Astrocyte of the spinal cord (primary cell): ENCODE measurements at regions not wholly inside any gene's neighbourhood (a gene's known extent, or its start where the extent isn't known, plus 50 kb on each side); places are given as distances from the start of the nearest gene placed in this dataset.

ENCODE experiments used
- DNase-seq: peaks from one replicate; pipeline ENCODE4 v3.0.0; 2011; ENCODE audit warnings: low read depth, low spot score
- H3K4me3 ChIP-seq: 2 replicates; pipeline ENCODE4 v1.5.1; 2011; ENCODE audit warnings: low read depth, mild to moderate bottlenecking, low read length, moderate library complexity
- in situ Hi-C: cut with HindIII; loops from 2 replicates; pipeline ENCODE4 v1.10.0; 2017; ENCODE audit warnings: low sequenced_read_pairs
- TF ChIP-seq, protein P1 (sequence below): IDR thresholded peaks from 2 replicates; pipeline ENCODE4 v1.5.1; 2012; ENCODE audit warnings: low read depth, mild to moderate bottlenecking, low read length, inconsistent platforms

DNA sequence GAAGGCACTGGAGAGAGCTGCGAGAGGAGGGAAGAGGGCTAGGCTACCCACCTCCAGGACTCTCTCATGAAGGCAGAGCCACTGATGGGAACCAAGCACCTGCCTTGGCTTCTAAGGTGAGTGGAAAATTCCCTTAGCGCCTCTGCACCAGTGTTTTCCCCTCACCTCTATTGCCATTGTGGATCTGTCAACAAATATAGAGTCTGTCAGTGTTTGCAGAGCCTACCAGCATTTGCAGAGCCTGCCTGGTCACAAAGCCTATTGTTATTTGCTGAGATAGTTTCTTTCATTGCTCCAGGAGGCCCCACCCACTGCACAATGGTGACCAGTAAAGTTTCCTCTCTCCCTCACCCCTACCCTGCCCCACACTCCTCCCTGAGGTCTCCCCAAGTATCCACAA is 141.9 kb downstream of the MRPL14 start:
- no peak for DNase-seq
- in situ Hi-C loops: no loop called here
- TF ChIP-seq, protein P1, sequence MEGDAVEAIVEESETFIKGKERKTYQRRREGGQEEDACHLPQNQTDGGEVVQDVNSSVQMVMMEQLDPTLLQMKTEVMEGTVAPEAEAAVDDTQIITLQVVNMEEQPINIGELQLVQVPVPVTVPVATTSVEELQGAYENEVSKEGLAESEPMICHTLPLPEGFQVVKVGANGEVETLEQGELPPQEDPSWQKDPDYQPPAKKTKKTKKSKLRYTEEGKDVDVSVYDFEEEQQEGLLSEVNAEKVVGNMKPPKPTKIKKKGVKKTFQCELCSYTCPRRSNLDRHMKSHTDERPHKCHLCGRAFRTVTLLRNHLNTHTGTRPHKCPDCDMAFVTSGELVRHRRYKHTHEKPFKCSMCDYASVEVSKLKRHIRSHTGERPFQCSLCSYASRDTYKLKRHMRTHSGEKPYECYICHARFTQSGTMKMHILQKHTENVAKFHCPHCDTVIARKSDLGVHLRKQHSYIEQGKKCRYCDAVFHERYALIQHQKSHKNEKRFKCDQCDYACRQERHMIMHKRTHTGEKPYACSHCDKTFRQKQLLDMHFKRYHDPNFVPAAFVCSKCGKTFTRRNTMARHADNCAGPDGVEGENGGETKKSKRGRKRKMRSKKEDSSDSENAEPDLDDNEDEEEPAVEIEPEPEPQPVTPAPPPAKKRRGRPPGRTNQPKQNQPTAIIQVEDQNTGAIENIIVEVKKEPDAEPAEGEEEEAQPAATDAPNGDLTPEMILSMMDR: no peak
- no peak overlapping the region for H3K4me3 ChIP-seq

DNA sequence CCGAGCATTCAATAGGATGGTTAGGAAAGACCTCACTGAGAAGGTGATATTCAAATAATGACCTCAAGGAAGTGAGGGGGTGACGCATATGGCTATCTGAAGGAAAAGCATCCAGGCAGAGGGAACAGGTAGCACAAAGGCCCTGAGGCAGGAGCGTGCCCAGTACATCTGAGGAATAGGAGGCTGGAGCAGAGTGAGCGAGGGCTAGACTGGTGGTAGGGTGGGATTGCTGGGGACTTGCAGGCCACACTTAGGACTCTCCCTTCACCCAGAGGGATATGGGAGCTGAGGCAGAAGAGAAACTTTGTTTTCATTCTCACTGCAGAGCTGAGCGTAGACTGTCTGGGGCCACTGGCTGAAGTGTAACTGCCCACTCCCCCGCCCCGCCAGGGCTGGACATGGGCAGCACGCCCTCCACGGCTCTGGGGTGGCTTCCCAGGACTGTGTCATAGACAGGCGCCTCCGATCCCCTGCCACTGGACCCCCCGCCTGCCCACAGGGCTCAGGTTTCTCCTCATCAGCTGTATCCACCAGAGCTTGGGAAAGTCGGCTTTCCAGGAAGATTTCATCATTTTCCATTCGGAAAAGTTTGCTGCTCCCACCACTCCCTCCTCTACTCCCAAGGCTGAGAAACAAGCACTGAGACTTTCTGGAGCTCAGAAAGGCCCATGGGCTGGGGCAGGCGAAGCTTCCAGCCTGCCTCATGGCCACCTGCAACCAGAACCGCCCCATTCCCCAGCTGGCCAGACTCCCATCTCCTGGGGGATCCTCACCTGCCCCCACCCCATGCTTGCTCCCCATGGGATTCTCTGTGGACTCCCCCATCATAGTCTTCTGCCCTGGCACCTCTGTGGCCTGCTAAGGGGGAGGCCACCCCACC is 142.6 kb downstream of the MRPL14 start:
- no peak for DNase-seq
- H3K4me3 ChIP-seq: no peak overlapping the region
- TF ChIP-seq, protein P1: no peak
- in situ Hi-C loops: no loop called here

DNA sequence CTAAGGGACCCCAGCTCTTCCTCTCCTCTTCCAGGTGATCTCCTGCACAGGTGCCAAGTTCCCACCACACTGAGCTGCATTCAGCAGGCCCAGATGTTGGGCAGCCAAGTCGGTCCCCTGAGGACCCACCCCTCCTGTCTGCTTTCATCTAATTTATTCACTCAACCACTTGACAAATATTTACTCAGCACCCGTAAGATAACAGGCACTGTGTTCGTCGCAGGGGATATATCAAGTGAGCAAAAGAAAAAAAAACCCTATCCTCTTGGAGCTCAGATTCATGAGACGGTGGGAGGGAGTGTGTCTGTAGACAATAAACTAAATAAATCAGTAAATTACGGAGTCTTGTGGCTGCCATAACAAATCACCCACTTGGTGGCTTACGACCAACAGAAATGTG is 143.6 kb downstream of the MRPL14 start:
- DNase-seq: no peak
- H3K4me3 ChIP-seq: no peak overlapping the region
- TF ChIP-seq, protein P1: no peak
- in situ Hi-C loops: no loop called here

DNA sequence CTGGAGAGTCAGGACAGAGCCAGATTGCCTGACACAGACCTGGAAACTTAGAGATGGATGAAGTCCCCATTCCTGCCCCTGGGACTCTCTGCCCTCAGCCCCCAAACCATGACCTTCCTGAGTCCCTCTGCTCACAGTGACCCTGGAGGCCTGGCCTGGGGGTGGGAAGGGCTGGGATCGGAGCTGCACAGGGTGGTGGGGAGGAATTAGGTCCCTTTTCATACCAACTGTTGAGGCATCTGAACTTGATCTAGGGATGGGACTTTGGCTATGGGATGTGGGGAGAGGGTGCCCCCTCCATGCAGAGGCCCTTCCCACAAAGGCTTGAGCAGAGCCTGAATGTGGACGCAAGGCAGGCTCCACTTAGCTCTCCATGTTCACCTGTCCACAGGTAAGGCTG is 144.1 kb downstream of the MRPL14 start:
- in situ Hi-C loops: no loop called here
- TF ChIP-seq, protein P1: no peak

DNA sequence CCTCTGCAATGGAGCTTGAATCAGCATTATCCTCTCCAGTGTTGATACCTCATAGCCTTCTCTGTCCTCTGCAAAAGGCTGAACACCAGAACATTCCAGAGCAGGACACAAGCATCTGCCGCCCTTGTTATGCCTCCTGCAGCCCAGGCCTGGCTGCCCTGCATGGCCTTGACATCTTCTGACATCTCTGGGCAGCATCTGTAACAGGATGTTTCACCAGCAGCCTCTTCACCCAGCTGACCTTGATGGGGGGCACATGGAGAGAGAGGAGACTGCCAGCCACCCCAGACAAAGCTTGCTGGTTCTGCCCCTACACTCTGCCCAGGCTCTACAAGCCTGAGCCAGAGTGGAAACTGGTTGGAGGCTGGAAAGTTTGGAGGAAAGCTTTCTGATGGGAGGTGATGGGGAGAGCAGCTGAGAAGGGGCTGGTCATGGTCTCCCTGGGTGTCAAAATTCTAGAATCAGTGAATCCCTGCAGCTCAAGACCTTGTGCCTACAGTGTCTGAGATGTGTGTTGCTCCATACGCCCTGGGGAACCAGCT is 145.1 kb downstream of the MRPL14 start:
- no peak overlapping the region for H3K4me3 ChIP-seq
- TF ChIP-seq, protein P1: no peak
- in situ Hi-C loops: no loop called here

More for the DNA sequence above, 144.1 kb downstream of the MRPL14 start:
- no peak overlapping the region for H3K4me3 ChIP-seq
- DNase-seq: no peak

DNA sequence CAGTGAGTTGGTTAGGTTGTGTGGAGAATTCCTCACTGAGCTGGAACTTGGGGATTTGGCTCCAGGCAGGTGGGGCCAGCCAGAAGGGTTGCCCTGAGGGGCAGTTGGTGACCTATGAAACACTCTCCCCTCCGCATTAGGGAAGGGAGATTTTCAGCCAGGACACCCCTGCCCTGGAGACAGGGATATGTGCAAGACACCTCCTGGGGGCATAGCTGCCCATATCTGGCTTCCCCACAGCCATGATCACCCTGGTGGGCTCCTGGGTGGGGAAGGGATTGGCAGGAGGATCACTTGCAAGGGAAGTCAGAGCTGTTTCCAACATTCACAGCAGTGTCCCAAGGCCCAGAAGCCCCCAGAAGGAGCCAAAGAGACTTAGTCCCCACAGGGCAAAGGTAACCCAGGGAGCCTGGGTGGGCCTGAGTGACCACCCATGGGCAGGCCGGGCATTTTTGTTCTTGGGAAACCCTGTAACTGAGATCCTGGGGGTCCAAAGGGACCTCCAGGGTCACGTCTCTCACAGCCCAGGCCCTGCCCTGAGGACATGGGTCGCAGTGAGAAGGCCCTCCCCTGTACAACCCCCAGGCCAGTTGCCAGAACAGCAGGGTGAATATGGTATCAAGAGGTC is 145.8 kb downstream of the MRPL14 start:
- DNase-seq: no peak
- in situ Hi-C loops: no loop called here

More for the DNA sequence above, 145.1 kb downstream of the MRPL14 start:
- DNase-seq: no peak

More for the DNA sequence above, 145.8 kb downstream of the MRPL14 start:
- TF ChIP-seq, protein P1: no peak
- no peak overlapping the region for H3K4me3 ChIP-seq
